T-cell (primary cell): ENCODE measurements at regions not wholly inside any gene's neighbourhood (a gene's known extent, or its start where the extent isn't known, plus 50 kb on each side); places are given as distances from the start of the nearest gene placed in this dataset.

Experiments used
- ATAC-seq, 4 experiments: fragments of 200-7000 bp in 3 of 4; fragments of 150-1000 bp in 1 of 4; cut with Tn5 transposase; replicated peaks in 1 of 4; 1 replicate in 3 of 4; 2 replicates in 1 of 4; pipeline ENCODE4 v1.10.0; 2021; ENCODE audit warnings: moderate library complexity in 3 of 4, mild to moderate bottlenecking in 2 of 4, moderate number of reproducible peaks in 1 of 4
- CTCF ChIA-PET, 2 donors: fragments of 300-600 bp; sonication (Branson Sonifier 250); formaldehyde crosslinking; loops; one replicate each; lab custom pipeline; 2022; ENCODE audit warnings: antibody characterized with exemption in 2 of 2; lab: Charles Lee
- POLR2A ChIA-PET, 2 donors: fragments of 300-600 bp; sonication (Branson Sonifier 250); formaldehyde crosslinking; loops; one replicate each; lab custom pipeline; 2022; ENCODE audit warnings: antibody characterized with exemption in 2 of 2; lab: Charles Lee
- DNase-seq, 35 experiments: peaks; one replicate each; pipeline versions ENCODE4 v3.0.0 to v3.0.0-alpha.2; 2013 to 2023
- H3K27ac ChIP-seq: one replicate; pipeline ENCODE4 v1.5.1; 2013; ENCODE audit warnings: low read length
- H3K27me3 ChIP-seq, 2 experiments: replicated peaks in 1 of 2; 1 replicate in 1 of 2; 2 replicates in 1 of 2; pipeline versions ENCODE4 v1.6.1 to v1.7.0; 2013; ENCODE audit warnings: low read length in 1 of 2, mixed read lengths in 1 of 2; ENCODE audit not compliant: control insufficient read depth in 2 of 2, insufficient read depth in 2 of 2; ENCODE audit errors: extremely low read depth in 1 of 2
- H3K36me3 ChIP-seq, 2 donors: 1 replicate in 1 of 2; 2 replicates in 1 of 2; pipeline versions ENCODE4 v1.6.1 to v1.7.0; 2013; ENCODE audit warnings: low read length in 1 of 2; ENCODE audit not compliant: control insufficient read depth in 2 of 2, insufficient read depth in 1 of 2; ENCODE audit errors: extremely low read depth in 1 of 2
- H3K4me1 ChIP-seq, 2 experiments: 1 replicate in 1 of 2; 2 replicates in 1 of 2; pipeline versions ENCODE4 v1.6.1 to v1.7.0; 2013; ENCODE audit warnings: low read length in 2 of 2, mixed read lengths in 1 of 2; ENCODE audit not compliant: insufficient read depth in 2 of 2, control insufficient read depth in 1 of 2; ENCODE audit errors: extremely low read depth in 1 of 2
- H3K4me3 ChIP-seq, 2 donors: 1 replicate in 1 of 2; 2 replicates in 1 of 2; pipeline versions ENCODE4 v1.5.1 to v1.7.0; 2013; ENCODE audit warnings: mild to moderate bottlenecking in 2 of 2, low read length in 1 of 2, moderate library complexity in 1 of 2; ENCODE audit not compliant: control insufficient read depth in 1 of 2; ENCODE audit errors: extremely low read depth in 1 of 2
- H3K9me3 ChIP-seq: 2 replicates; pipeline ENCODE4 v1.7.0; 2013
- H3K27ac Mint-ChIP-seq, 2 donors: one replicate each; pipeline ENCODE4 v1.8.0; 2020 to 2021; ENCODE audit warnings: mild to moderate bottlenecking in 2 of 2, mixed read lengths in 2 of 2
- H3K27me3 Mint-ChIP-seq, 2 donors: one replicate each; pipeline ENCODE4 v1.8.0; 2021 to 2022; ENCODE audit warnings: mixed read lengths in 2 of 2
- H3K36me3 Mint-ChIP-seq: one replicate; pipeline ENCODE4 v1.8.0; 2021; ENCODE audit warnings: mixed read lengths
- H3K4me1 Mint-ChIP-seq, 3 donors: one replicate each; pipeline ENCODE4 v1.8.0; 2020 to 2022; ENCODE audit warnings: mixed read lengths in 3 of 3, mild to moderate bottlenecking in 1 of 3
- H3K4me3 Mint-ChIP-seq, 3 donors: one replicate each; pipeline ENCODE4 v1.8.0; 2020 to 2022; ENCODE audit warnings: mild to moderate bottlenecking in 3 of 3, mixed read lengths in 3 of 3, moderate library complexity in 3 of 3
- H3K9me3 Mint-ChIP-seq, 3 donors: one replicate each; pipeline ENCODE4 v1.8.0; 2020 to 2022; ENCODE audit warnings: mixed read lengths in 3 of 3
- WGBS: methylation state at CpG from one replicate; pipeline ENCODE4 v1.1.5; 2013; ENCODE audit warnings: missing lambda C conversion rate; ENCODE audit not compliant: insufficient coverage; 5-methylcytosine and 5-hydroxymethylcytosine counted together

DNA sequence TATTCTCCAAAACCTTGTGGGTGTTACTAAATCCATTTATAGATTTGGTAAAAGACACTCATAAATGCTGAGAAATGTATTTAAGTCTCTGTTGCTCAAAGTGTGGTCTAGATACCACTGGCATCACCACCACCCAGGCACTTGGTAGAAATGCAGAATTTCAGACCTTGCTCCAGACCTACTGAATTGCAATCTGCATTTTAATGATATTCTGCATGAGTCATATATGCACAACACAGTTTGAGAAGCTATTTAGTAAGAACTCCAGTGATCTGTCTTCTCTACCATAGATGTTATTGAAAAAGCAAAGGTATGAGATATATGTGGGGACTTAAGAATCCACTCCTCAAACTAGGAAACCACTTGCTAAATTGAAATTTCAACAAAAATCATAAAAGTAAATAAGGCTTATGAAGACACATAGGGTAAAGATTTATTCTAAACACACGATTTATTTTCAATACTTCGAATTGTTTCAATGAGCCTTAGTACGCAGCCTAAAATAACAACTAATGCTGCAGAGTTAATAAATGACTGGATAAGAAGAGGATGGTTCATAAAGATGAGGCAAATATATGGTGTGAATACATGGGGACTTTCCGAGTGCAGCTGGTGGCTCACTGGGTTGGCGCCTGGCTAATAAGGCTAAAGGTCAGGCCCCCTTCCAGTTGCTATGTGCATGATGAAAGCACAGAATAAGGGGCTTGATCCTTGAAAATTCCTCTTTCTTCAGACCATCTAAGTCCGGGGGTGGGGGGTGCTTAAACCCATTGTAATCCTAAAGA is 813.3 kb downstream of the NR2F2 start:
- ATAC-seq, result no peak
- Histone ChIP-seq H3K4me1 (no peaks in the 10 kb centered on the region), H3K27ac (no peak overlapping the region), H3K36me3 (no peaks in the 10 kb centered on the region), H3K27me3 (no peaks in the 10 kb centered on the region), H3K4me3 (no peak overlapping the region), H3K9me3 (no peaks in the 10 kb centered on the region)
- H3K36me3 Mint-ChIP-seq, result no peaks in the 10 kb centered on the region
- no peaks in the 10 kb centered on the region for H3K4me1 Mint-ChIP-seq
- no peak for DNase-seq
- ChIA-PET POLR2A (no interaction called here), CTCF (no interaction called here)
- no peak overlapping the region for H3K4me3 Mint-ChIP-seq
- H3K27ac Mint-ChIP-seq, result no peak overlapping the region
- 100% methylated on average over 1 of the region's 6 CpGs for WGBS
- peaks cover 0 to 12% (median 4%) of the 10 kb centered on the region in 3 donors for H3K9me3 Mint-ChIP-seq
- no peaks in the 10 kb centered on the region for H3K27me3 Mint-ChIP-seq

GRCh38 chr15:97144377-97144711 is 813.8 kb downstream of the NR2F2 start:
- ATAC-seq (no peak), DNase-seq (no peak)
- WGBS, result 80% methylated on average over 2 of the region's 2 CpGs
- no peaks in the 10 kb centered on the region for H3K27me3 Mint-ChIP-seq
- no peak overlapping the region for H3K27ac Mint-ChIP-seq
- Histone ChIP-seq H3K27me3 (no peaks in the 10 kb centered on the region), H3K27ac (no peak overlapping the region), H3K4me1 (no peaks in the 10 kb centered on the region), H3K4me3 (no peak overlapping the region), H3K36me3 (no peaks in the 10 kb centered on the region), H3K9me3 (no peaks in the 10 kb centered on the region)
- H3K4me3 Mint-ChIP-seq, result no peak overlapping the region
- H3K4me1 Mint-ChIP-seq, result no peaks in the 10 kb centered on the region
- ChIA-PET POLR2A (no interaction called here), CTCF (no interaction called here)
- H3K36me3 Mint-ChIP-seq, result no peaks in the 10 kb centered on the region
- H3K9me3 Mint-ChIP-seq, result peaks cover 0 to 12% (median 4%) of the 10 kb centered on the region in 3 donors

DNA sequence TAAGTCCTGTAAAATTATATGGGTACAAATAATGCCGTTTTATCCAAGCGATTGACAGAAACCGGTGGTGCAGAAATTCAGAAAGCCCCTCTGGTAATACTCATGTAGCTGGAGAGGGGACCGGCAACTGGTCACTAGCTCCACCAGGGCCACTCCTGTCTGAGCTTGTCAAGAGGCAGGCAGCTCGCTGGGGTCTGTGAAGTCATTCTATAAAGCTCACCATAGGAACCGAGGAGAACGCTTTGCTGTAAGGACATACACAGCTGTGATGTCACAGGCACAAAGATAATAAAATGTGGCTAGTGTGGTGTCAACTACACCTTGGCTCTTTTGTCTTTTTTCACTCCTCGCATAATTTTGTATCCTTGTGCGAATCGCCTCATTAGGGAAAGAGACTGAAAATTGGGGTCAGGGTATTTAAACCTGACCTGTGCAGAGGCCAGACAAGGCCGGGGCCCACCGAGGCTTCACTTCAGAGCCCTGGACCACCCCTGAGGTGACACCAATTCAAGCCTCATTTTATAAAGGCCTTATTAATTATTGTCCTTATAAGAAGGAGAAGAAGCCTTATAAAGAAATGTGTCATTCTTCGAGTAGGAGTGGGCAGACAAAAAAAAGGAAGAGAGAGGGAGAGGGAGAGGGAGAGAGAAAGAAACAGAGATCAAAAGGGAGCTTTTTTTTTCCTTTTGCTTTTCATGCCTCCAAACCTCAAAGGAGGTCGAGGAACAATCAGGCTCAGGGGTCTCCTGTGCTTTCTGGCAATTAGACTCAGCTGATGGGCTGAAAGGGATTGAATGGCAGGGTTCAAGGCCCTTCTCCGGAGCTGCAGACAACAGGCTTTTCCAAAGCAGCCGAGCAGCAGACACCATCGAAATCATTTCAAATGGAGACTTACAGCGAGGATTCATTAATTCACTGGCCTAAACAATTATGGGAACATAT is 813.3 kb upstream of the ARRDC4 start:
- Histone ChIP-seq H3K4me1 (no peaks in the 10 kb centered on the region), H3K36me3 (no peaks in the 10 kb centered on the region), H3K9me3 (no peaks in the 10 kb centered on the region), H3K27ac (no peak overlapping the region), H3K4me3 (no peak overlapping the region), H3K27me3 (no peaks in the 10 kb centered on the region)
- Mint-ChIP-seq H3K36me3 (no peaks in the 10 kb centered on the region), H3K27me3 (no peaks in the 10 kb centered on the region), H3K4me3 (no peak overlapping the region), H3K9me3 (peaks cover 4 to 19% (median 8%) of the 10 kb centered on the region in 3 donors), H3K4me1 (no peaks in the 10 kb centered on the region), H3K27ac (no peak overlapping the region)
- ATAC-seq, result no peak
- 89% methylated on average over 9 of the region's 18 CpGs for WGBS
- ChIA-PET POLR2A (no interaction called here), CTCF (no interaction called here)
- DNase-seq, result no peak

GRCh38 chr15:97153356-97153965 is 807.0 kb upstream of the ARRDC4 start:
- no peaks in the 10 kb centered on the region for H3K27me3 Mint-ChIP-seq
- H3K9me3 Mint-ChIP-seq, result peaks cover 4 to 8% (median 7%) of the 10 kb centered on the region in 3 donors
- Histone ChIP-seq H3K4me3 (no peak overlapping the region), H3K27ac (no peak overlapping the region), H3K4me1 (no peaks in the 10 kb centered on the region), H3K27me3 (no peaks in the 10 kb centered on the region), H3K36me3 (no peaks in the 10 kb centered on the region), H3K9me3 (no peaks in the 10 kb centered on the region)
- no peaks in the 10 kb centered on the region for H3K4me1 Mint-ChIP-seq
- DNase-seq (no peak), ATAC-seq (no peak)
- CTCF ChIA-PET, result no interaction called here
- H3K36me3 Mint-ChIP-seq, result no peaks in the 10 kb centered on the region
- WGBS, result 86% methylated on average over 1 of the region's 1 CpG
- H3K27ac Mint-ChIP-seq, result no peak overlapping the region
- POLR2A ChIA-PET, result no interaction called here
- no peak overlapping the region for H3K4me3 Mint-ChIP-seq

GRCh38 chr15:97156739-97157265 is 803.7 kb upstream of the ARRDC4 start:
- H3K36me3 ChIP-seq, result no peaks in the 10 kb centered on the region
- H3K4me3 ChIP-seq, result no peak overlapping the region
- no peaks in the 10 kb centered on the region for H3K27me3 ChIP-seq
- Mint-ChIP-seq H3K4me1 (no peaks in the 10 kb centered on the region), H3K9me3 (peaks cover 3 to 5% (median 4%) of the 10 kb centered on the region in 3 donors), H3K4me3 (no peak overlapping the region), H3K27me3 (no peaks in the 10 kb centered on the region), H3K27ac (no peak overlapping the region), H3K36me3 (no peaks in the 10 kb centered on the region)
- ATAC-seq, result no peak
- no peaks in the 10 kb centered on the region for H3K4me1 ChIP-seq
- POLR2A ChIA-PET, result no interaction called here
- H3K27ac ChIP-seq, result no peak overlapping the region
- 100% methylated on average over 1 of the region's 2 CpGs for WGBS
- H3K9me3 ChIP-seq, result no peaks in the 10 kb centered on the region
- no peak for DNase-seq
- CTCF ChIA-PET, result no interaction called here

- Mint-ChIP-seq H3K9me3 (peaks cover 0 to 6% (median 0%) of the 10 kb centered on the region in 3 donors), H3K36me3 (no peaks in the 10 kb centered on the region), H3K4me1 (no peaks in the 10 kb centered on the region), H3K27me3 (no peaks in the 10 kb centered on the region), H3K4me3 (no peak overlapping the region), H3K27ac (no peak overlapping the region)
- no peaks in the 10 kb centered on the region for H3K27me3 ChIP-seq
- no peak overlapping the region for H3K4me3 ChIP-seq
- ATAC-seq, result no peak
- CTCF ChIA-PET, result no interaction called here
- no peak overlapping the region for H3K27ac ChIP-seq
- POLR2A ChIA-PET, result no interaction called here
- DNase-seq, result no peak
- no peaks in the 10 kb centered on the region for H3K36me3 ChIP-seq
- no peaks in the 10 kb centered on the region for H3K4me1 ChIP-seq
- H3K9me3 ChIP-seq, result no peaks in the 10 kb centered on the region
- 46% methylated on average over 1 of the region's 2 CpGs for WGBS
These were observed 797.6 kb upstream of the ARRDC4 start for GRCh38 chr15:97162805-97163495.
